Stimulated activated CD4-positive, alpha-beta T cell treated with anti-CD3 and anti-CD28 coated beads, Interleukin-15, amount 100 ng/mL, for 1 hour (primary cell): ENCODE measurements at regions not wholly inside any gene's neighbourhood (a gene's known extent, or its start where the extent isn't known, plus 50 kb on each side); places are given as distances from the start of the nearest gene placed in this dataset.

Experiments used
- DNase-seq, 2 donors: peaks; one replicate each; pipeline ENCODE4 v3.0.0-alpha.2; 2020; ENCODE audit warnings: low read depth in 1 of 2, low spot score in 1 of 2

DNA sequence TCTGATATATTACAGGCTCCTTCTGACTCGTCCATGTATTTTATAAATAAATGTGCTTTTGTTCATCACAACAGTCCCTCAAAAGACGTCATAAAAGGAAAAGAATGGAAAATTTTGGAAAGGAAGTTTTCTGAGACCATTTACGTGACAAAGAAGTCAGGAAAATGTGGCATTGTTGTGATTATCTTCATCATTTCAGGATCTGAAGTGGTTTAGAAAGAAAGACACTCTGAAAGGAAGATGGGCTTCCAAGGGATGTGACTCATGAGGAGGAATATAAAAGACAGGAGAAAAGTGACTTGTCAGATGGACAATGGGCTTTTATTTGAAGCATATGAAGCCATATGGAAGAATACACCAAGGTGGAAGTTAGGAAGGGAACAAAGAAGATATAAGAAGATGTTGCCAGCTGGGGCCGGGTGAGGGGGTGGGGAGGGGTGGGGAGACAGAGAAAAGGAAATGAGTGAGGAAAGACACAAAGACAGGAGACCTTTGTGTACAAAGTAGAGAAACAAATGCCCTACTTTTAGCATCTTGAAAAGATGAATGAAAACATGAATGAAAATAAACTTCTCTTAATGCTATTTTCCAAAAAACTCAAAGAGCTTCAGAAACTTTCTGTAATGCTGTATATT is 190.3 kb upstream of the PREP start:
- DNase-seq = no peak

DNA sequence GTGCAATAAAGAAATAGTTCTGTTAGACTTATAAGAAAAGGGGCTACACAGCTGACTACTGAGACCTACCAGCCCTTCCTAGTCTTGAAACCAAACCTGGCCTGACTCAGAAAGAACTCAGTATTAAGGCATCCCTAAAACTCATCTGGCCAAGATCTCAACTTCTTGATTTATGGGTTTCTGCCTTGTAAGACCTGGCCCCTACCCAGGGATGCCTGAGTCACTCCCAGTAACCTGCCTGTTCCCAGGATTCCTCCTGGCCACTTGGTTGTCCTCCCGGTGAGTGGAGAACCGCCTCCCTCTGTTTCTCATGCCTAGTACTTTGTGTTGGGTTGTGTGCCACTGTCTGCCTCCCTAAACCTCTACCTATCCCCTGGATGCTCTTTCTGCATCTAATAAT is 189.4 kb upstream of the PREP start:
- no peak for DNase-seq

DNA sequence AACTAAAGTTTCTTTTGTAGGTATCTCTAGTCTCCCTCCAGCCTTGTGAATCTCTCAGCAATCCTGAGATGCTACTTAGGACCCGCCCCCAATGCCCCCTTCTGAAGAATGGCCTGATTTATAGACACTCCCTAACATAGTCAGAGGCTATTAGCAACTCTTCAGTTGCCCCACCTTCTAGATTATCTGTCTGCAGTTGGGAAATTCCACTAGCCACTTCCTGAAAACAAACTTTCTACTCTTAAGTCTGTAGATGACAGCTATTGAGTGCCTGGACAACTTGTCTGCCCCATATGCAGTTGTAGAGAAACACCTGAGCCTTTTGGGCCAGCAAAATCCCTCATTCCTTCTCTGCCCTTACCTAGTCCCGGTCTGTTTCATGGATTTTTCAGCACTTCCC is 188.2 kb upstream of the PREP start:
- DNase-seq = no peak

DNA sequence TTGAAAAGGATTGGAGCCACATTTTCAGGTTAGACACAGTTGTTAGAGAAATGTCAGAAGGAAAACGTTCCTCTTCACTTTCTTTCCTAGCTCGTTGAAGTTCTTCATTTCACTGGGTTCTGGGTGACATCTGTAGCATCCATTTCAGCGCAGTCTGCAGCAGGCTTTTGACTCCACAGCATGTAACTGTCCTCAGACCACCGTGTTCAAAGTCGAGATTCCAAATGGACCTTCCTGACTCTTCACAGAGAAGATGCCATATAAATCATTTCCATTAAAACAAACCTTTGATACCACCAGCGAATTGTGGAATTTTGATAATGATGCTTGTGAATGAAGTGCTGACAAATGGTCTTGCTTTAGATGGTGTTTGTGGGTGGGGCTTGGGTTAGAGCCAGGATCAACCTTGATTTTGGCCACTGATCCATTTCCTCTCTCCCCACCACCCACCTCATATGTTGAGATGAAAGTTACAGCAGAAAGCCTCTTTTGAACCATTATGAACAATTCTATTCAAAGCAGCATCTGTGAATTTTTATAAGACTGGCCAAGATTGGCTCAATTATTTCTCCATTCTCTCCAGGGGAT is 185.3 kb upstream of the PREP start:
- no peak for DNase-seq

DNA sequence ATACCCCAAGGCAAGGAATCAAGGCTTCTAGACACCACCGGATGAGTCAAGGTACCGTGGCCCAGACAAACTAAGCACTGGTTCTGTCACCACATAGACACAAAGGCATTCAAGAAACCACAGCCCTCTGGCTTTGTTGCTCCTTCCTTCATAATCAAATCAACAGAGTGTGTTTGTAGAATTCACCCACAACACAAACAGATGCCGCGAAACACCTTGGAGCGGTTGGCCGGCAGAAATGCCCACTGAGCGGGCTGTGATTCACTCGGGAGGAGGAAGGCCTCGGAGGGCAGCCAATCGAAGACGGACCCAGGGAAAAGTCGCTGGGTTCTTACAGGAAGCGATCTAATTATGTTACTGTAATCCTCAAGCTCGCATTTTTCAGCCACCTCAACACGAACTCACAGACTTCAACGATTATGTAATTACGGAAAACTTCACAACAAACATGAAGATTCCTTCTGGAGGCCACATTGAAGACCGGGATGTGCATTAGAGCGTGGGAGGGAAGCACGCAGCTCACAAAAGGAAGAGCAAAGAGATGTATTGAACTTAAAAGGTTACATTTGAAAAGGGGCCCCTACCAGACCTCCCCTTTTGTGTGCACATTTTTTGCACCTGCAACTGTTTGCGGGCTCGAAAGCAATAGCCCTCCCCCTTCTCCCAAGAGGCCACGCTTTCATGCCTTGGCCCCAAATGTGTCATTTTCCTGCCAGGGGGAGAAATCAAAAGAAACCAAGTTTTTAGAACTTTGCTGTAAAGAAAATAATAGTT is 184.7 kb upstream of the PREP start:
- no peak for DNase-seq

DNA sequence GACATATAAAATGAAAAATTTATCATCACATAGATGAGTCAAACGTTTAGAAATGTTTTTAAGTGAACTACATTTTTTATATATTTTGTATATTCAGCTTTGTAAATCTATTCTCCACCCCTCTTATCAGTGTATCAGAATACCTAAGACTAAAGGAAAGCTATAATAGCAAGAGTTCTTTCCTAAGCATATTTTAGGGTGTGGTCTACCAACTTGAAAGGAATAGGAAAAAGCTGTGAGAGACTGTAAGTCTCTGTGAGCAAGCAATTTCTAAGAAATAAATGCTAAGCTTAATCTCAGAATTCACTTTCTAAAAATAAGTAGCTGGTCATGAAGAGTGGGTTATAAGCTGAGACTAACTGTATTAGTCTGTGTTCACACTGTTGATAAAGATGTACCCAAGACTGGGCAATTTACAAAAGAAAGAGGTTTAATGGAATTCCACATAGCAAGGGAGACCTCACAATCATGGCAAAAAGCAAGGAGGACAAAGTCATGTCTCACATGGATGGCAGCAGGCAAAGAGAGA is 175.4 kb upstream of the PREP start:
- DNase-seq = no peak

DNA sequence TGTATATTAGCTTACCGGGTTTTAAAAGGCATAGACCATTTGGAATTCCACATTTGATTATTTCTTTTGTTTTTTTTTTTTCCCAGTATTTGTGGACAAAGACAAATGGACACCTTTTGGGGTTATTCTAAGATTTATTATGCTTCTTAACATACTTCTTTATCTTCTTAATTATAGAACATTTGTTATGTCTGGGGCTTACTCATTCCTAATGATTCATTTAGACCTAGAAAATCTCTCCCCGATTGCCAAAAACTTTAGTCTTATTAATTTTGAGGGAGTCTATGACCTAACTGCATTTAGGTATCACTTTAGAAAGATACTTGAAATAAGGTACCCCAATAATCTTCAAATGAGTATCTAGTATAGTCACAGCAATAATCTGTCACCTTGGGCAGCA is 170.7 kb upstream of the PREP start:
- DNase-seq = no peak

DNA sequence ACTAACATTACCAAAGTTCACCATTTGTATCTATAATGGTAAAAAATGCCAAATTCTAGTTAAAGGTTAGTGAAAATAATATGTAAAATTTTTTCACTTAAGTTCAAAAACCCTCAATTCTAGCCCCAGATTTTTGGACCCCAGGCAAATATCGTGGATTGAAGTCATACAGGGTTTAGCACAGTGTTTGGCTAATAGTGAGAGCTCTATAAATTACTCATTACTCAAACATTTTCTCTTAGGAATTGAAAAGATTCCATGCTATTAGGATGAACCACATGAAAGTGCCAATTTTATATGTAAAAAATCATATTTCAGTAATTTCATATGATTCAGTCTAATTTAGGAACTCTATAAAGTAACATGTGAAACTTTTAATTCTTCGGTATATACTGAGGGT is 170.3 kb upstream of the PREP start:
- no peak for DNase-seq

DNA sequence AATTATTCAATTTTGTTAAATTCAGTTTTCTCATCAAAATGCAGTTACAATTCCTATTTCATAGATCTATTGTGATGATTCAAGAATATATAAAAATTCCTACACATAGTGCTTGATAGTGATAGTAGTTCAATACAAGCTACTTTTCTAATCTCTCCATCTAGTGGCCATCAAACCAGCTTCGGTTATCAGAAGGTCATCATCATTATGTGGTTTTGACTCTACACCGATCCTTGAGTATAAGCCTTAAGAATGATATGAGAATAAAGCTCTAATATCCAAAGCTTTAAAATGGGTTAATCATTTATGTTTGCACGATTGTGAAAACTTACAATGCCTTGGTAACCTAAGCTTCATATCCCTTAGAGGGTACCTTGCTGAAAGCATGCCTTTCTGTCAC is 167.5 kb upstream of the PREP start:
- no peak for DNase-seq

DNA sequence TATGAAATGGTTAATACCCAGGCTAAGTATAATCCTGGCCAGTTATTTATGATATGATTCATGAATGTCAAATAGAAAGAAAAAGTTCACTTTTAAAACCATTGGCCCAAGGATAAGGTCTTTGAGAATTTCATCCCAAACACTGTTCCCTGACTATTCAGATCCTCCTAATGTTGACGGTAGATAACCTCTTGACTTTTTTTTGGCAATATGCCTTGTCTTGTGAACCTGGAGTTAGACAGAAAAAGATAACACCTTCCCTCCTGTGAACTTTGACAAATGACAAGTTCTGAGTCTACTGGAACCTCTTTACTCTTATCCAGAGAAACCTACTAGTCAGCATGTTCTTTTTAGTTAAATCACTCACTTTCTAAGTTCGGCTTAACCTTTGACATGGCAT is 166.8 kb upstream of the PREP start:
- DNase-seq = no peak

DNA sequence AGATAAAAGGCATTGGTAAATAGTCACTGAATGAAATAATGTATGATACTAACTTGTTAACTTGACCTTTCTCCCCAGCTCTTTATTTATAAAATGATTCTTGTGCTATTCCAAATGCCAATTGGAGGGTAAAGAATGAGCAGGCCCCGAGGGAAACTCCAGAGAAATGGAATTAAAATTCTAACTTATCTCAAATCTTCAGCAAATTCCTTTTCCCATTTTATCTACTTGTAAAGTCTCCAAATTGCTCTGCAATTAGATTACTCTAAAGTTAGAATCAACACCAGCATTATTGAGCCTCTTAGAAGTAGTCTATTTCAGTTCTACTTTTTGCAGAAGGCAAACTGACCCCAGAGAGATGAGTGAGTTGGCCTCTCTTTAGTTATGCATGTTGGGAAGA is 165.9 kb upstream of the PREP start:
- DNase-seq = no peak

DNA sequence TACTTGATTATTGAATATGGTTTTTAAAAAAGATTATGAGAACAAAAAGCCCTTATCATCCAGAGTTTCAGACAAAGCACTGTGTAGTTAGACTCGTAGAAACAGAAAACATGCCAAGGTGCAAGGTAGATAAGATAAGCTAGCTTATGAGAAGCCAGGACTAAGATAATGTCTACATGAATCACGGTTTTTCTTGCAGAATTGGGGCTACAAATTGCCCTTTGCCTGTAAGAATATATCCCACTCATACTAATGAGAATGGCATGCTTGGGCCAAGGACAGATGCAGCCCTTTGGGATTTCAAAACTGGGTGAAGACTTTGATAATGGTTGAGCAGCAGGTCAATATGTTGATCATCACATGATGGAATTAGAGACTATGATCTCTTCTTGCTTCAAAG is 165.3 kb upstream of the PREP start:
- no peak for DNase-seq

DNA sequence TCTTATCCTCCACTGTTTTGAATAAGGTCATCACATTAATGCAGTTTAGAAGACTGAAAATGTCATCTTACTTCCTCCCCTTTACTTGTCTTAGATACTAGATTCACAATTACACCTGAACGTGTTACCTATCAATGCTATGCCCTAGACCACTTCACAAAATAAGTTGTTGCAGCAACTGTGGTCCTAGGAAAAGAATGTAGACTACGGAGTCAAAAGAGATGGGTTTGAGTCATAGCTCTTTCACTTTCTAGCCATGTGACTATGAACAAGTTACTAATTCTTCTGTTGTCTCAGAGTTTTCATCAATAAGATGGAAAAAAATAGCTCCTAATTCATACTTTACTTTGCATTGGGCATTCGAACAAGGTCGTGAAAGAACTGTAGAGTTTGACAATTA is 164.3 kb upstream of the PREP start:
- DNase-seq = no peak

DNA sequence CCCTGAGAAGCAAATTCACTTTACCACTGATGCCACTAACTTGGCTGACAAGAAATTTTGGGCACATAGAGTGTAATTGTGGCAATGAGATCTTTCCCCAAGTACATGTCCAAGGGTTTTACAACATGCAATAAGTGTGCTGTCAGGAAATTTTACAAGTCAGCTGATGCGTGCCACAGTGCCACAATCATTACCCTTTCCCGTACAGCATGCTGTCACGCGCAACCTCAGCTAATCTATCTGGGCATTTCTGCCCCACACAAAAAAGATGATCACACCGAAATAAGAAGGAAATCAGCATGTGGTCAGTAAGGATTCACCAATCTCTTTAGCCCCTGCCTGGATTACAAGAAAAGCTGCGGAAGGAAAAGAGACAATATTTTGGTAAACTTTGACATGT is 163.6 kb upstream of the PREP start:
- DNase-seq = no peak

DNA sequence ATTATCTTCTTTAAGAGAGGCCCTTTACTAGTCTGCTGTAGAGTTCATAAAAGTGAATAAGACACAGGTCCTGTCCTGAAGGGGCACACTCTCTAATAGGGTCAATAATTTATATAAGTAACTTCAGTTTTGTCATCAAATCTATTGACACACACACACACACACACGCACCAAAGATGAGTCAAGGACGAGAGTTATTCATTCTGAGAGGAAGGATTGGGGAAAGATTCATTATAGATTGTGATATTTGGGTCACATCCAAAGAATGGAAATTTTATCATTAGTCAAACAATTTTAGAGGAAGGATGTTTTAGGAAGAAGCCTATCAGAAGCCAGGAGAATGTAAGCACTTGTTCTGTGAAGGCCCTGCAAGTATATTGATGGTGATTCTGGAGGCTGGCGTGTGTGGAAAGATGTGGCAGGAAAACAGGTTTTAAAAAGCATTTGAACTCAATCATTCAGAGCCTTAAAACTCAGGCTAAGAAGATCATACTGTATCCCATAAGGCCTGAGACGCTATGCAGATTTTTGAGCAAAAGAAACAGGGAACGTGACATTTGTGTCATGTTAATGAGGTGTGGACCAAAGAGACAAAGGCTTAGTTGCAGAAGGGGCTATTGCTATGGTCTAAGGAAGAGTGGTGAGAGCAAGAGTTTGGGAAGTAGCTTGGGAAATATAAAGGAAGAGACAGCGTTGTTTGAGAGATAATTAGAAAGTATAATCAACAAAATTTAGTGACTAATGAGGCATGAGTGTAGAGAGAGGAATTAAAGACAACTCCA is 161.4 kb upstream of the PREP start:
- no peak for DNase-seq

DNA sequence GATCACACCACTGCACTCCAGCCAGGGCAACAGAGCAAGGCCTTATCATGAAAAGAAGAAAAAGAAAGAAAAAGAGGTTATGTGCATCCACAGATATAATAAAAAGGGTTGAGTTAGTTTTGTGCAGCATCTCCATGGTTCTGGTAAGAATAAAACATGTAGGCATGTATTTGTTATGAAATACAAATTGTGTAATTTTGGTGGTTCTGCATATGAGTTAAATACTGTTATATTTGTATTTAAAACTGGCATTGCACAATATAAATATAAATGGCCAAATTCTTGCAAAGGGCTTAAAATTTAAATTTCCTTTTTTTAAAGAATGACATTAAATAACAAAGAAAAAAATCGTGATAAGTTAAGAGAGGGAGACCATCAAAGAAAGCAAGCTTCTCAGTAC is 159.1 kb upstream of the PREP start:
- no peak for DNase-seq

DNA sequence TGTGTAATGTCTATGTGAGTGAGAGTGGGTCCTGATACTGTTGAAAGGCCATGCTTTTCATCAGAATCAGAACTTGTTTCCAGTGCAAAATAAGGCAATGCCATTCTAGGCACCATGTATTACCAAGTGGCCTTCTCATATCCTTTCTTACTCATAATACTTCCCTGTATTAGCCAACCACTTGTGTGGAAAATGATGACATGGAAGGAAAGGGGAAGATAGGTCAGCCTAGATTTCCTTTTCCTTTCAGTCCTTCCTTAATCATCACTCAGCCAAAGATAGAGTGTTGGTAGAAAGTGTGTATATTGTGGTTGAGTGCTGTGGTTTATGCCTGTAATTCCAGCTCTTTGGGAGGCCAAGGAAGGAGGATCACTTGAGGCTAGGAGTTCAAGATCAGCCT is 158.6 kb upstream of the PREP start:
- no peak for DNase-seq

DNA sequence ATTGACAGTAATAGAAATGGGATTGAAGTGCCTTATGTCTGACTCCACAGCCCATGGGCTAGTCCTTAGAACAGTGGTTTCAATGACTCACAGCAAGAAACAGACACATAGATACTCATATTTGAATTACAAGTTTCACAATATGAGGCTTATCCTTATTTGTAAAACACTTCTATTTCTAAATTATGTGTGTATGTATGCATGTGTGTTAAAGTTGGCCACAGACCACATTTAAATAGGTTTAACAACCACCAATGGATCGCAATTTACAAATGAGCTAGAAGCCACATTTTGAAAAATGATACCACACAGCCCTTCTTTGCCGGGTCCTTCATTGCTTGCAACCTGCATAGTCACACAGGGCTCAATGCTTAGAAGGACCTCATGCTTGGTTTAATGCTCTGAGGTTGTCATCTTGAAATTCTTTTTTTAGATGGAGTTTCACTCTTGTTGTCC is 157.8 kb upstream of the PREP start:
- DNase-seq = no peak

DNA sequence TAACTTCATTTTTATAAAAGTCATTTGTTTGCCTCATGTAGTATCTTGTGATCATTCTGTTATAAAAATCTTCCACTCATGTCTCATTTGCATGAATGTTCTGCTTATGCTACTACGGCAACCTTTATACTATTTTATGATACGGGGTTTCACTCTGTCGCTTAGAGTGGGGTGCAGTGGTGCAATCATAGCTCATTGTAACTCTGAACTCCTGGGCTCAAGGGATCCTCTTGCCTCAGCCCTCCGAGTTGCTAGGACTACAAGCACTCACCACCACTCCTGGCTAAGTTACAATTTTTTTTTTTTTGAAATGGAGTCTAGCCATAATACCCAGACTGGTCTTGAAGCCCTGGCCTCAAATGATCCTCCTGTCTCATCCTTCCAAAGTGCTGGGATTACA is 154.4 kb upstream of the PREP start:
- DNase-seq = no peak

DNA sequence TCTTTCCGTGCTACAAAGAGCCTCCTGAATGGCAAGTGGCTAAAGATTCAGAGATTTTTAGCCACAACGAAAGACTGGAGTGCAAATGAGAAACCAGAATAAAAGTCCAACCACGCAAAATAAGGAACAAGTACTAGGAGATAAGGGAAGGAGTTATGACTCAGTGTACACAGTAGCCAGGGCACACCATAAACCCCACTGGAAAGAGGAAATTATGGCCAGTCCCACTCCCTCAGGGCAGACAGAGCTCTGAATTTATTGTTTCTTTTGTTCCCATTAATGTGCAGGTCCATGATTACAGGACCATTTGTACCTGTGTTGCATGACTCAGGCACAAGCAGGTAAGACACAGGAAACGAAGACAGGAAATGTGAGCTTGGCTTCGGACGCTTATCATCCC is 150.3 kb upstream of the PREP start:
- DNase-seq = no peak

DNA sequence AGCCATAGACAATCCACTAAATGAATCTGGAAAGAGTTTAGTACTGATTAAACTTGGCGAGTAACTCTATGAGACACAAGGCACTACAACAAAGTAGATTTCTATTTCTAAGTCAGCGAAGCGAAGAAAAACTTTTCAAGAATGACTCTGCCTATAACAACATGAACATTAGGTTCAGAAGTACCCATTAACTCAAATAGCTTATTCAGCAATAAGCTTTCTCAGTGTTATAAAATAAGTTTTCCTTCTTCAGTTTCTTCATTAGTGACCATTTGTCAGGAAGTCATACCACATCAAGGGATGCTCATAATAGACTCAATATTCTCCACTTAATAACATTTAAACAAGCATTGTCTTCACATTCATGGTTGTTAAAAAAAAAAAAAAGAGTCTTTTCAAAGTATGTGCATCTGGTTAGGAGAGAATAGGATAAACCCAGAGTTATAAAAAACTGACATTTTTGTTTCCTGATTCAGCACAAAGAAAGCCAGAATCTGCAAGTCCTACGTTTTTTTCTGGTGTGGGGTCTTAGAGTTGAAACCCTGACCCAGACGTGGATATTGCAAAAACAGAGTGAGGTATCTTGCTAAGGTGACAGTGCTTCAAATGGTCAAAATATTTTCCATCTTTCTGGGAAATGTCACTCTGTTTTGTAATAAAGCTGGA is 148.2 kb upstream of the PREP start:
- DNase-seq = no peak
